Panc1 (cell line): ENCODE measurements at regions not wholly inside any gene's neighbourhood (a gene's known extent, or its start where the extent isn't known, plus 50 kb on each side); places are given as distances from the start of the nearest gene placed in this dataset.

Experiments
- ATAC-seq: fragments of 200-7000 bp; cut with Tn5 transposase; 2 replicates; pipeline ENCODE4 v1.9.1; 2020; ENCODE audit warnings: mild to moderate bottlenecking, moderate library complexity
- BruUV-seq: library from RNA; stranded (reverse); fragments of 400-500 nt; replicated peaks from 2 replicates; lab custom pipeline; 2021; lab: Mats Ljungman, UMichigan
- CTCF ChIA-PET: fragments of 300-600 bp; sonication (Branson Sonifier 250); formaldehyde crosslinking; loops from one replicate; lab custom pipeline; 2022; ENCODE audit warnings: antibody characterized with exemption; lab: Charles Lee
- POLR2A ChIA-PET: fragments of 300-600 bp; sonication (Branson Sonifier 250); formaldehyde crosslinking; loops from one replicate; lab custom pipeline; 2022; ENCODE audit warnings: antibody characterized with exemption; lab: Charles Lee
- DNase-seq: peaks from one replicate; pipeline ENCODE4 v3.0.0-alpha.2; 2010; ENCODE audit warnings: low read depth, low spot score
- H3K27ac ChIP-seq: 2 replicates; pipeline ENCODE4 v1.5.1; 2011; ENCODE audit warnings: mild to moderate bottlenecking, low read length, inconsistent platforms
- H3K27me3 ChIP-seq: fragments of 200-500 bp; sonication (Bioruptor generic); 2 replicates; pipeline ENCODE4 v1.6.0; 2014; ENCODE audit warnings: low read length, inconsistent platforms; ENCODE audit not compliant: control insufficient read depth, insufficient read depth
- H3K36me3 ChIP-seq: fragments of 200-500 bp; sonication (Bioruptor generic); 2 replicates; pipeline ENCODE4 v1.5.1; 2014; ENCODE audit warnings: inconsistent platforms, mild to moderate bottlenecking, low read length, moderate library complexity; ENCODE audit not compliant: control insufficient read depth, insufficient read depth
- H3K4me1 ChIP-seq: 2 replicates; pipeline ENCODE4 v1.5.1; 2011; ENCODE audit warnings: inconsistent platforms, mild to moderate bottlenecking, low read length, moderate library complexity; ENCODE audit not compliant: control insufficient read depth, insufficient read depth
- H3K4me3 ChIP-seq, 2 experiments: 2 replicates each; pipeline ENCODE4 v1.5.1; 2011 to 2012; ENCODE audit warnings: low read depth in 2 of 2, low read length in 2 of 2, mild to moderate bottlenecking in 2 of 2, inconsistent platforms in 1 of 2, moderate library complexity in 1 of 2
- H3K9me3 ChIP-seq: fragments of 200-500 bp; sonication (Bioruptor generic); 2 replicates; pipeline ENCODE4 v1.5.1; 2014; ENCODE audit warnings: low read depth, mild to moderate bottlenecking, inconsistent platforms, low read length, moderate library complexity; ENCODE audit not compliant: control insufficient read depth, insufficient read depth
- POLR2AphosphoS5 ChIP-seq: IDR thresholded peaks from 2 replicates; pipeline ENCODE4 v1.6.1; 2012; ENCODE audit warnings: mild to moderate bottlenecking, low read depth, low read length, moderate library complexity
- SIN3A ChIP-seq: IDR thresholded peaks from 2 replicates; pipeline ENCODE4 v1.6.1; 2012; ENCODE audit warnings: low read depth, mild to moderate bottlenecking, low read length, moderate library complexity, borderline replicate concordance; ENCODE audit not compliant: insufficient read depth
- TCF7L2 ChIP-seq: IDR thresholded peaks from 2 replicates; pipeline ENCODE4 v1.6.1; 2011; ENCODE audit warnings: mild to moderate bottlenecking, low read depth, low read length, inconsistent platforms
- in situ Hi-C: cut with HindIII; loops from 2 replicates; pipeline ENCODE4 v1.10.0; 2016; ENCODE audit warnings: low sequenced_read_pairs, low pct_unique_long_range_greater_than_20kb
- intact Hi-C: fragments of 100-400 bp; cut with micrococcal nuclease; formaldehyde crosslinking; loops from one replicate; pipeline ENCODE4 v1.10.0; 2022; ENCODE audit not compliant: unreplicated experiment
- TF ChIP-seq, protein P1 (sequence below), 2 experiments: IDR thresholded peaks; 2 replicates each; pipeline ENCODE4 v1.6.1; 2011 to 2012; ENCODE audit warnings: low read depth in 2 of 2, control low read depth in 1 of 2, low read length in 1 of 2, mild to moderate bottlenecking in 1 of 2, moderate library complexity in 1 of 2; ENCODE audit not compliant: insufficient read depth in 1 of 2
- TF ChIP-seq, protein P2 (sequence below): fragments of 450-650 bp; IDR thresholded peaks from 2 replicates; pipeline ENCODE4 v1.5.1; 2017; ENCODE audit warnings: mild to moderate bottlenecking

DNA sequence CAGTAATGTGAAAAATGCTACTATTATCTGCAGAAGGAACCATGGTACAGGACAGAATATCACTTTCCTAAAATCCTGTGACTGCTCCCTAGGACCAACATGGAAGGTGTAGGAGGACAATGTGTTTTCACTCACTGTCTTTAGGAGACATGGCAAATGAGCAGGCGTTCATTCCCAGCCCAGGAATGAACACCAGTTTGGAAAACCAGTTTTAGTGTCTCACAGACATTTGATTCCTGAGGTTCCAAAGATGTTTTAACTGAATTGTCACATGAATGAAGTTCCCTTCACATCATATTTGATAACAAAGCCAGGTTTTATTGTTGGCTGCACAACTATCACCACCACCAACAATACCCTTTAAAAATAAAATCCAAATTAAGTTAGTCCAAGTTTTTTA lies 178.2 kb downstream of the ENC1 start:
- no TSS peak for BruUV-seq
- ATAC-seq (no peak), DNase-seq (no peak)
- H3K36me3 ChIP-seq: no peaks in the 10 kb centered on the region
- no peak overlapping the region for H3K27ac ChIP-seq
- no peaks in the 10 kb centered on the region for H3K4me1 ChIP-seq
- H3K27me3 ChIP-seq: no peaks in the 10 kb centered on the region
- in situ Hi-C loops (no loop called here), intact Hi-C loops (no loop called here)
- ChIA-PET POLR2A (no interaction called here), CTCF (no interaction called here)
- H3K9me3 ChIP-seq: no peaks in the 10 kb centered on the region
- H3K4me3 ChIP-seq: no peak overlapping the region
- TF ChIP-seq SIN3A (no peak), POLR2AphosphoS5 (no peak), TCF7L2 (no peak)
- TF ChIP-seq, protein P1, sequence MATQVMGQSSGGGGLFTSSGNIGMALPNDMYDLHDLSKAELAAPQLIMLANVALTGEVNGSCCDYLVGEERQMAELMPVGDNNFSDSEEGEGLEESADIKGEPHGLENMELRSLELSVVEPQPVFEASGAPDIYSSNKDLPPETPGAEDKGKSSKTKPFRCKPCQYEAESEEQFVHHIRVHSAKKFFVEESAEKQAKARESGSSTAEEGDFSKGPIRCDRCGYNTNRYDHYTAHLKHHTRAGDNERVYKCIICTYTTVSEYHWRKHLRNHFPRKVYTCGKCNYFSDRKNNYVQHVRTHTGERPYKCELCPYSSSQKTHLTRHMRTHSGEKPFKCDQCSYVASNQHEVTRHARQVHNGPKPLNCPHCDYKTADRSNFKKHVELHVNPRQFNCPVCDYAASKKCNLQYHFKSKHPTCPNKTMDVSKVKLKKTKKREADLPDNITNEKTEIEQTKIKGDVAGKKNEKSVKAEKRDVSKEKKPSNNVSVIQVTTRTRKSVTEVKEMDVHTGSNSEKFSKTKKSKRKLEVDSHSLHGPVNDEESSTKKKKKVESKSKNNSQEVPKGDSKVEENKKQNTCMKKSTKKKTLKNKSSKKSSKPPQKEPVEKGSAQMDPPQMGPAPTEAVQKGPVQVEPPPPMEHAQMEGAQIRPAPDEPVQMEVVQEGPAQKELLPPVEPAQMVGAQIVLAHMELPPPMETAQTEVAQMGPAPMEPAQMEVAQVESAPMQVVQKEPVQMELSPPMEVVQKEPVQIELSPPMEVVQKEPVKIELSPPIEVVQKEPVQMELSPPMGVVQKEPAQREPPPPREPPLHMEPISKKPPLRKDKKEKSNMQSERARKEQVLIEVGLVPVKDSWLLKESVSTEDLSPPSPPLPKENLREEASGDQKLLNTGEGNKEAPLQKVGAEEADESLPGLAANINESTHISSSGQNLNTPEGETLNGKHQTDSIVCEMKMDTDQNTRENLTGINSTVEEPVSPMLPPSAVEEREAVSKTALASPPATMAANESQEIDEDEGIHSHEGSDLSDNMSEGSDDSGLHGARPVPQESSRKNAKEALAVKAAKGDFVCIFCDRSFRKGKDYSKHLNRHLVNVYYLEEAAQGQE (IDR thresholded peaks at IDR 0.05; ENCODE audit: insufficient read depth in 1 of 2, low read depth in 2 of 2, low read length in 1 of 2): no peak
- TF ChIP-seq, protein P2, sequence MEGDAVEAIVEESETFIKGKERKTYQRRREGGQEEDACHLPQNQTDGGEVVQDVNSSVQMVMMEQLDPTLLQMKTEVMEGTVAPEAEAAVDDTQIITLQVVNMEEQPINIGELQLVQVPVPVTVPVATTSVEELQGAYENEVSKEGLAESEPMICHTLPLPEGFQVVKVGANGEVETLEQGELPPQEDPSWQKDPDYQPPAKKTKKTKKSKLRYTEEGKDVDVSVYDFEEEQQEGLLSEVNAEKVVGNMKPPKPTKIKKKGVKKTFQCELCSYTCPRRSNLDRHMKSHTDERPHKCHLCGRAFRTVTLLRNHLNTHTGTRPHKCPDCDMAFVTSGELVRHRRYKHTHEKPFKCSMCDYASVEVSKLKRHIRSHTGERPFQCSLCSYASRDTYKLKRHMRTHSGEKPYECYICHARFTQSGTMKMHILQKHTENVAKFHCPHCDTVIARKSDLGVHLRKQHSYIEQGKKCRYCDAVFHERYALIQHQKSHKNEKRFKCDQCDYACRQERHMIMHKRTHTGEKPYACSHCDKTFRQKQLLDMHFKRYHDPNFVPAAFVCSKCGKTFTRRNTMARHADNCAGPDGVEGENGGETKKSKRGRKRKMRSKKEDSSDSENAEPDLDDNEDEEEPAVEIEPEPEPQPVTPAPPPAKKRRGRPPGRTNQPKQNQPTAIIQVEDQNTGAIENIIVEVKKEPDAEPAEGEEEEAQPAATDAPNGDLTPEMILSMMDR: no peak

DNA sequence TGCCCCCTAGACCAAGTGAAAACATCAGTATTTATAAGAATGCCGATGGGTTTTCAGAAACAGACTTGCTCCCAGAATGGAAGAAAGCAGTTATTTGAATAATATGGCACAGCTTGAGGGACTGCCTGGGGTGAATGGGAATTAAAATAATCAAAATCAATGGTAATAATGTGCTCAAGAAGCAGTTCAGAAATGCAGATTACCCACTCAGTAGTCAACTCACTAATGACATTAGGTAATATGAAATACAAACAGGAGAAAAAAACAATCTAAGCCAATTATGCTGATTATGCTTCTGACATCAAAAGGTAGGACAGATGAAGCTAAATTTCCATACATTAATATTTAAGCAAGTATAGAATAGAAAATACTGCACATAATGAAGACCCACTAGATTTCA lies 179.3 kb downstream of the ENC1 start:
- no TSS peak for BruUV-seq
- CTCF ChIA-PET: interaction anchor here (0.7 kb wide), 1 partner anchor 38 kb away, joined by 4 read pairs; no protein-coding TSS in a partner anchor
- H3K9me3 ChIP-seq: no peaks in the 10 kb centered on the region
- no peaks in the 10 kb centered on the region for H3K36me3 ChIP-seq
- H3K27me3 ChIP-seq: no peaks in the 10 kb centered on the region
- no peak overlapping the region for H3K27ac ChIP-seq
- H3K4me1 ChIP-seq: no peaks in the 10 kb centered on the region
- no peak for DNase-seq
- H3K4me3 ChIP-seq: no peak overlapping the region
- in situ Hi-C loops: no loop called here
- no peak for ATAC-seq
- POLR2A ChIA-PET: no interaction called here
- intact Hi-C loops: no loop called here
- TF ChIP-seq SIN3A (no peak), POLR2AphosphoS5 (no peak), TCF7L2 (no peak)

DNA sequence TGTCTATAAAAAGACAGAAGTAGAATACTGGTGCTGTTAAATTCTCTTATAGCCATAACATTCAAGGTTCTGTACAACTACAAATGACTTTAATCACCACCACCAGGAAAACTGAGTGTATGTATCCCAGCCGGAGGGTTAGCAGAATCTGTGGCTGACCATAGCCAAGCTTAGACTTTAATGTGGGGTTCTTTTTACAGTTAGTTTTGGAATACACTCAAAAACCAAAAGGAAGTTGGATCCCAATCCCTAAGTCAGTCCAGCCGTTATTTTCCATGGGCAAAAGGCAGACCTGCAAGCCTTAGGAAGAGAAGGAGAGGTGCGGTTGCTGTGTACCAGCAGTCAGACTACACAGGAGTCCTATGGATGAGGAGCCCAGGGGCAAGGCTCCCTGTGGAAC lies 179.8 kb downstream of the ENC1 start:
- intact Hi-C loops: no loop called here
- H3K27ac ChIP-seq: no peak overlapping the region
- CTCF ChIA-PET: no interaction called here
- no TSS peak for BruUV-seq
- ATAC-seq (no peak), DNase-seq (no peak)
- no peaks in the 10 kb centered on the region for H3K27me3 ChIP-seq
- no peaks in the 10 kb centered on the region for H3K9me3 ChIP-seq
- H3K4me3 ChIP-seq: no peak overlapping the region
- in situ Hi-C loops: no loop called here
- TF ChIP-seq POLR2AphosphoS5 (no peak), TCF7L2 (no peak), SIN3A (no peak)
- TF ChIP-seq, protein P2: no peak
- TF ChIP-seq, protein P1 (IDR thresholded peaks at IDR 0.05; ENCODE audit: insufficient read depth in 1 of 2, low read depth in 2 of 2, low read length in 1 of 2): no peak
- no peaks in the 10 kb centered on the region for H3K36me3 ChIP-seq
- H3K4me1 ChIP-seq: no peaks in the 10 kb centered on the region
- POLR2A ChIA-PET: interaction anchor here (0.7 kb wide), 1 partner anchor 177 kb away, joined by 3 read pairs; no protein-coding TSS in a partner anchor
